ENCODE measurements at regions not wholly inside any gene's neighbourhood (a gene's known extent, or its start where the extent isn't known, plus 50 kb on each side); places are given as distances from the start of the nearest gene placed in this dataset.

- TF ChIP-seq SUPT20H (IDR thresholded peaks at IDR 0.05; ENCODE audit: borderline replicate concordance, control insufficient read depth, low read depth, low read length) (no peak), NFYB (IDR thresholded peaks at IDR 0.05; ENCODE audit: insufficient read depth, low read depth, low read length) (no peak), ZBTB33 (IDR thresholded peaks at IDR 0.05) (no peak), KLF5 (IDR thresholded peaks at IDR 0.05; ENCODE audit: partially characterized antibody) (no peak), MXI1 (IDR thresholded peaks at IDR 0.05; ENCODE audit: low read depth, low read length) (no peak), NR2C2 (IDR thresholded peaks at IDR 0.05; ENCODE audit: borderline replicate concordance, control insufficient read depth, insufficient read length, low read depth) (no peak), ETV6 (conservative IDR thresholded peaks at IDR 0.05 in 1 of 2, IDR thresholded peaks at IDR 0.05 in 1 of 2; ENCODE audit: borderline replicate concordance in 1 of 2, low read depth in 1 of 2) (no peak)
These were observed 61.3 kb upstream of the NXT1 start (continued) for GRCh38 chr20:23289249-23289648.

GRCh38 chr20:23287354-23288190 is 63.0 kb upstream of the NXT1 start:
- ChIA-PET POLR2A (no interaction called here), CTCF (interaction anchor here (0.6 kb wide), 1 partner anchor 42 kb away, joined by 3 read pairs; no protein-coding TSS in a partner anchor), RAD21 (ENCODE audit: unreplicated experiment) (no interaction called here), SMC1A (ENCODE audit: uncharacterized antibody, unreplicated experiment) (no interaction called here)
- in situ Hi-C loops (cut with MboI) (no loop called here), intact Hi-C loops (cut with micrococcal nuclease; ENCODE audit: unreplicated experiment) (no loop called here)
- Histone ChIP-seq H3K9ac (ENCODE audit: control insufficient read depth, insufficient read depth, low read length) (no peak overlapping the region), H3K36me3 (ENCODE audit: control insufficient read depth in 2 of 2, insufficient read depth in 2 of 2, low read length in 1 of 2) (no peaks in the 10 kb centered on the region), H3K79me2 (ENCODE audit: control insufficient read depth, insufficient read depth, low read length) (no peaks in the 10 kb centered on the region), H3K4me2 (ENCODE audit: control insufficient read depth, insufficient read depth) (no peak overlapping the region), H3K9me3 (replicated peaks; ENCODE audit: control insufficient read depth, insufficient read depth, low read length) (no peaks in the 10 kb centered on the region), H3K27ac (ENCODE audit: control insufficient read depth, insufficient read depth) (no peak overlapping the region), H3K4me3 (no peak overlapping the region), H4K20me1 (ENCODE audit: control insufficient read depth, insufficient read depth) (no peaks in the 10 kb centered on the region), H3K4me1 (ENCODE audit: control insufficient read depth, insufficient read depth, low read length) (no peaks in the 10 kb centered on the region), H3K27me3 (replicated peaks in 1 of 2; ENCODE audit: control insufficient read depth in 2 of 2, insufficient read depth in 2 of 2, low read length in 1 of 2) (no peaks in the 10 kb centered on the region; a peak in 2 of 4 replicates), H2AFZ (ENCODE audit: control insufficient read depth, low read depth, low read length) (no peak overlapping the region)
- no peak for ATAC-seq
- no TSS peak for BruUV-seq (replicated peaks)
- no peak for FAIRE-seq
- 34% methylated on average over 13 of the region's 13 CpGs for WGBS (ENCODE audit: insufficient coverage, insufficient replicate concordance, low lambda C conversion rate, missing lambda C conversion rate)
- DNase-seq (ENCODE audit: low read depth, low spot score) = no peak
- no peak for TF ChIP-seq SRF (IDR thresholded peaks at IDR 0.05; ENCODE audit: low read depth in 2 of 2, low read length in 2 of 2)
- TF ChIP-seq RB1 (IDR thresholded peaks at IDR 0.05; ENCODE audit: borderline replicate concordance) = no peak
- TF ChIP-seq TCF12 (IDR thresholded peaks at IDR 0.05; ENCODE audit: low read depth, low read length) = no peak
- no peak for TF ChIP-seq STAT1 (conservative IDR thresholded peaks at IDR 0.05)
- no peak for TF ChIP-seq MEF2A (IDR thresholded peaks at IDR 0.05; ENCODE audit: insufficient read depth, low read depth, low read length)
- no peak for TF ChIP-seq LARP7 (IDR thresholded peaks at IDR 0.05)
- TF ChIP-seq SPI1 (IDR thresholded peaks at IDR 0.05; ENCODE audit: borderline replicate concordance, insufficient read depth, low read depth, low read length) = no peak
- no peak for TF ChIP-seq RAD21 (IDR thresholded peaks at IDR 0.05; ENCODE audit: insufficient read depth, low read depth, low read length)
- no peak for TF ChIP-seq ZZZ3 (IDR thresholded peaks at IDR 0.05; ENCODE audit: control insufficient read depth, insufficient read length, low read depth)
- no peak for TF ChIP-seq MTA2 (IDR thresholded peaks at IDR 0.05; ENCODE audit: low read depth)
- no peak for TF ChIP-seq NR2C1 (IDR thresholded peaks at IDR 0.05)
- TF ChIP-seq SMARCA5 (IDR thresholded peaks at IDR 0.05) = no peak
- no peak for TF ChIP-seq FOS (IDR thresholded peaks at IDR 0.05; ENCODE audit: borderline replicate concordance, extremely low read depth, insufficient read length)

All from GM12878 (cell line).